ENCODE measurements at regions not wholly inside any gene's neighbourhood (a gene's known extent, or its start where the extent isn't known, plus 50 kb on each side); places are given as distances from the start of the nearest gene placed in this dataset.
"Not testable (repeated sequence)": the region's sequence is repeated elsewhere in the genome, so short reads cannot be mapped to it uniquely, and the experiment has no call there.

DNA sequence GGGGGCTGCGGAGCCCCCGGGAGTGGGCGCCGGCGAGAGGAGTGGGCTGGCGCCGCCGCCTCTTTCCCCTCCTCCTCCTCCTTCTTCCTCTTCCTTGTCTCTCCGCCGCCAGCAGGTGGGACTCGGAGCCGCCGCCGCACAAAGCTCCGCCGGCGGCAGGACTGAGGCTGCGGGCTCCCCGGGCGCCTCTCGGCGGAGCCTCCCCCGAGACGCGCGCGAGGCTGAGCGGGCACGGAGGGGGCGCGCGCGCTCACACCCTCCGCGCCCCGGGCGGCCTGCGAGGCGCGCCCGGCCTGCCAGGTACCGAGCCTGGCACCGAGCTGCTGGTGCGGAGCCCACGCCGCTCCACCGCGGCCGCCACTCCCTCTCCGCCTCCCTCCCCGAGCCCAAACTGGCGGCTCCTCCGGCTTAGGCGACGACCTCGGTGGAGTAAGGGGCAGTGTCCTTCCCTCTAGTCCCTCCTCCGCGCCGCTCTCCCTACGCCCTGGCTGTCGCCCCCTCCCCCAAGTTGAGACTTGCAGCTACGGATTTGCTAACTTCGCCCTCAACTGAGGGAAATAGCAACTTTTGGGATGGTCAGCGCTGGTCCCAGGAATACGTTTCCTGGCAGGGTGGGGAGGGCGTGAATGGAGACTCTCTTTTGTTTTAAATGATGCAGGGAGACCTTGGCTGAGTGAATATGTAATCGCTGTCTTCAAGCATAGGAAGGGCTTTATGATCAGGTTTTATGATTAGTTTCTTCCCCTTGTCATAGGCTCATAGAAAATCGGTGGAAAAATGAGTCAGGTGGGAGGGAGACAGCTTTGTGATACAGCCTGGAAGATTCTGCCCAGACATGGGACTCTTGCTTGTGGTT lies 199.5 kb upstream of the CAND1 start:
- TF ChIP-seq, protein P1, sequence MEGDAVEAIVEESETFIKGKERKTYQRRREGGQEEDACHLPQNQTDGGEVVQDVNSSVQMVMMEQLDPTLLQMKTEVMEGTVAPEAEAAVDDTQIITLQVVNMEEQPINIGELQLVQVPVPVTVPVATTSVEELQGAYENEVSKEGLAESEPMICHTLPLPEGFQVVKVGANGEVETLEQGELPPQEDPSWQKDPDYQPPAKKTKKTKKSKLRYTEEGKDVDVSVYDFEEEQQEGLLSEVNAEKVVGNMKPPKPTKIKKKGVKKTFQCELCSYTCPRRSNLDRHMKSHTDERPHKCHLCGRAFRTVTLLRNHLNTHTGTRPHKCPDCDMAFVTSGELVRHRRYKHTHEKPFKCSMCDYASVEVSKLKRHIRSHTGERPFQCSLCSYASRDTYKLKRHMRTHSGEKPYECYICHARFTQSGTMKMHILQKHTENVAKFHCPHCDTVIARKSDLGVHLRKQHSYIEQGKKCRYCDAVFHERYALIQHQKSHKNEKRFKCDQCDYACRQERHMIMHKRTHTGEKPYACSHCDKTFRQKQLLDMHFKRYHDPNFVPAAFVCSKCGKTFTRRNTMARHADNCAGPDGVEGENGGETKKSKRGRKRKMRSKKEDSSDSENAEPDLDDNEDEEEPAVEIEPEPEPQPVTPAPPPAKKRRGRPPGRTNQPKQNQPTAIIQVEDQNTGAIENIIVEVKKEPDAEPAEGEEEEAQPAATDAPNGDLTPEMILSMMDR (IDR thresholded peaks at IDR 0.05; ENCODE audit: control insufficient read depth, extremely low read depth, insufficient read depth), result 0 out of 2 replicates have a peak, but pooled peaks have one; percentile 23
- no peak for DNase-seq (ENCODE audit: low read depth)
- H3K4me3 ChIP-seq (ENCODE audit: low read depth, low read length), result peak overlapping the region; percentile 51

DNA sequence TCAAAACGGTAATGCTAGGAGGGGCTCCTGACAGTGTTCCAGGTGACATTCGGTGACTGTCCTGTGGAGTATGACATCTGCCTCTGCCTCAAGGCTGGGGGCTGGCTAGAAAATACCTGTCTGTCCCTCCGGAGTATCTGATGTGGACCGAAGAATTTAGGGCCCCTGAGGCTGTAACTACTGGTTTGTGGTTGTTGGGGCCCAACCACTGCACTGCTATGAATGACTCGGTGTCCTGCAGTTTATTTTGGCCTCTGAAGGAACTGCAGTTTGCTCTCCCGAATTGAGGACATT lies 198.9 kb upstream of the CAND1 start:
- no peak for DNase-seq (ENCODE audit: low read depth)
- H3K4me3 ChIP-seq (ENCODE audit: low read depth, low read length), result no peak overlapping the region
- TF ChIP-seq, protein P1 (IDR thresholded peaks at IDR 0.05; ENCODE audit: control insufficient read depth, extremely low read depth, insufficient read depth), result no peak

DNA sequence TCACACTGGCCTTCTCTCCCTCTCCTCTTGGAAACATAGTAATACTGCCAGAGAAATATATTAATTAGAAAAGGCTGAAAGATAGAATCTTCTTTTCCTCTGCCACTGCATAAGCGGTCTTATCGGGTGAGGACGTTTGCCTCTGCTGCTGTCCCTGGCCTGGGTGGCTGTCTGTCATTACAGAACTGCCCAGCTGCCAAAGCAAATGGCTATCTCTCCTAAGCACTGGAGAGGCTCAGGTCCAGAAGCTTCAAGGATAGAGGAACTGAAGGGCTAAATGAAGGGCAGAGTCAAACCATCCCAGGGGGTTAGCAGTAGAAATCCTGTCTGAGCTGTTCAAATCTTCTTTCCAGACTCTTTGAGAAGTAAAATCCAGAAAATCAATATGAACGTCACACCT lies 198.6 kb upstream of the CAND1 start:
- no peak overlapping the region for H3K4me3 ChIP-seq (ENCODE audit: low read depth, low read length)
- no peak for DNase-seq (ENCODE audit: low read depth)
- TF ChIP-seq, protein P1 (IDR thresholded peaks at IDR 0.05; ENCODE audit: control insufficient read depth, extremely low read depth, insufficient read depth), result no peak

DNA sequence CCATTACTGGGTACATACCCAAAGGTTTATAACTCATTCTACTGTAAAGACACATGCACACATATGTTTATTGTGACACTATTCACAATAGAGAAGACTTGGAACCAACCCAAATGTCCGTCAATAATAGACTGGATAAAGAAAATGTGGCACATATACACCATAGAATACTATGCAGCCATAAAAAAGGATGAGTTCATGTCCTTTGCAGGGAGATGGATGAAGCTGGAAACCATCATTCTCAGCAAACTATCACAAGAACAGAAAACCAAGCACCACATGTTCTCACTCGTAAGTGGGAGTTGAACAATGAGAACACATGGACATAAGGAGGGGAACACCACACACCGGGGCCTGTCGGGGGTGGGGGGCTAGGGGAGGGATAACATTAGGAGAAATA lies 196.9 kb upstream of the CAND1 start:
- not testable (repeated sequence) for DNase-seq (ENCODE audit: low read depth); H3K4me3 ChIP-seq (ENCODE audit: low read depth, low read length)

DNA sequence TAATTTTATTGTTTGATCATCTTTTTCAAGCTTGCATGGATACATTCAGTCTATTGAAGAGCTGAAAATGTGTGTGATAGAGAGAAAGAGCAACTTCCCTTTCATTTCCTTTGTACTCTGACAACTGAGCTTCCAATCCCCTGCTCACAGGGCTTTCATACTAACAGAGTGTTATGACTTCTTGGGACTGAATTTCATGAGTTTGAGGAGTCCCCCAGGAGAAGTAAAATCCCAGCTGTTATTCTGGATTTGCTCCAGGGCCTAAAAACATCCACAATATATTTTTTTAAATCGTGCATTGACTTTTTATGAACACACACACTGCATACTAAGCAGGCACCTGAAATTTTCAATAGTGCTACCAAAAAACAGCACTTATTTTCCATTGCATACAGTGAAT lies 195.8 kb upstream of the CAND1 start:
- DNase-seq (ENCODE audit: low read depth), result no peak
- H3K4me3 ChIP-seq (ENCODE audit: low read depth, low read length), result no peak overlapping the region
- TF ChIP-seq, protein P1 (IDR thresholded peaks at IDR 0.05; ENCODE audit: control insufficient read depth, extremely low read depth, insufficient read depth), result no peak

DNA sequence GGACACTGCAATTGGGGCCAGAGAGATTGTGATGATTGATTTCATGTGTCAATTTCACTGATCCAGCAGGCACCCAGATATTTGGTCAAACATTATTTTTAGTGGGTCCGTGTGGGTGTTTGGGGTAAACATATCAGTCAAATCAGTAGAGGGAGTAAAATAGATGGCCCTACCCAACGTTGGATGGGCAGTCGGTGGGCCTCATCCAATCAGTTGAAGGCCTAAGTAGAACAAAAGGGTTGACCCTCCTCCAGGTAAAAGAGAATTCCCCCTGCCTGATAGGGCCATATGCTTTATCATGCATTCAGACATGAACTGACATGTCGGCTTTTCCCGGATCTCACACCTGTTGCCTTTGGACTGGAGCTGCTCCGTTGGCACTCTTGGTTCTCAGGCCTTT lies 195.1 kb upstream of the CAND1 start:
- TF ChIP-seq, protein P1 (IDR thresholded peaks at IDR 0.05; ENCODE audit: control insufficient read depth, extremely low read depth, insufficient read depth), result no peak

DNA sequence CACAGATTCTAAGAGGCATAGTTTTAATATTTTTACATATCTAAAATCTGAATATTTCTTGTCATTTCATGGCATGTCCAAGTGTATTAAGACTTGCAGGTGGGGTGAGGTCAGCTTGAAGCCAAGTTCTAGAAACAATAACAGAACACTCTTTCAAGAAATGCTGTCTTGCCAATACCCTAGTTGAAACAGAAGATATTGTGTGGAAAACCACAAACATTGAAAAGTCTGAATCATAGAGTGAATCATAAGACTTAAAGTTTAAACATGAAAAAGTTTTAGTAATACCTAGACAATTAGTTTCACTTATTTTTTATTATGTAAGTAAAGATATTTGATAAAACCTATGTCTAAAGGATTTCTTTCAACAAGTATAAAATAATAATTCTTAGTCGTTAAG lies 191.5 kb upstream of the CAND1 start:
- DNase-seq (ENCODE audit: low read depth), result no peak
- H3K4me3 ChIP-seq (ENCODE audit: low read depth, low read length), result no peak overlapping the region
- TF ChIP-seq, protein P1 (IDR thresholded peaks at IDR 0.05; ENCODE audit: control insufficient read depth, extremely low read depth, insufficient read depth), result no peak

More for the DNA sequence above, 195.1 kb upstream of the CAND1 start:
- no peak for DNase-seq (ENCODE audit: low read depth)
- no peak overlapping the region for H3K4me3 ChIP-seq (ENCODE audit: low read depth, low read length)

Data from LNCaP clone FGC (cell line).